Esophagus muscularis mucosa (tissue), 4 donors: ENCODE measurements at regions not wholly inside any gene's neighbourhood (a gene's known extent, or its start where the extent isn't known, plus 50 kb on each side); places are given as distances from the start of the nearest gene placed in this dataset.

Experiments used
- CTCF ChIP-seq, 3 experiments: fragments of 200-600 bp in 2 of 3; fragments of 450-650 bp in 1 of 3; sonication (generic) in 2 of 3; IDR thresholded peaks; one replicate each; pipeline ENCODE4 v1.5.1; 2017 to 2019; ENCODE audit warnings: antibody characterized with exemption in 3 of 3, mild to moderate bottlenecking in 2 of 3, moderate library complexity in 1 of 3
- EP300 ChIP-seq: sonication (generic); formaldehyde crosslinking; IDR thresholded peaks from one replicate; pipeline ENCODE4 v1.6.1; 2017; ENCODE audit warnings: antibody characterized with exemption
- POLR2A ChIP-seq: fragments of 450-650 bp; IDR thresholded peaks from one replicate; pipeline ENCODE4 v1.6.1; 2017; ENCODE audit warnings: antibody characterized with exemption, moderate library complexity, mild to moderate bottlenecking, low read depth
- POLR2AphosphoS5 ChIP-seq, 2 donors: sonication (generic); formaldehyde crosslinking; IDR thresholded peaks; one replicate each; pipeline ENCODE4 v1.6.1; 2017; ENCODE audit warnings: antibody characterized with exemption in 2 of 2

- TF ChIP-seq CTCF (IDR thresholded peaks at IDR 0.05) (no peak), POLR2AphosphoS5 (IDR thresholded peaks at IDR 0.05) (no peak), POLR2A (no peak), EP300 (no peak)
Observed at GRCh38 chr6:118714756-118715155, 63.4 kb upstream of the CEP85L start.
